ENCODE measurements at regions not wholly inside any gene's neighbourhood (a gene's known extent, or its start where the extent isn't known, plus 50 kb on each side); places are given as distances from the start of the nearest gene placed in this dataset.

DNA sequence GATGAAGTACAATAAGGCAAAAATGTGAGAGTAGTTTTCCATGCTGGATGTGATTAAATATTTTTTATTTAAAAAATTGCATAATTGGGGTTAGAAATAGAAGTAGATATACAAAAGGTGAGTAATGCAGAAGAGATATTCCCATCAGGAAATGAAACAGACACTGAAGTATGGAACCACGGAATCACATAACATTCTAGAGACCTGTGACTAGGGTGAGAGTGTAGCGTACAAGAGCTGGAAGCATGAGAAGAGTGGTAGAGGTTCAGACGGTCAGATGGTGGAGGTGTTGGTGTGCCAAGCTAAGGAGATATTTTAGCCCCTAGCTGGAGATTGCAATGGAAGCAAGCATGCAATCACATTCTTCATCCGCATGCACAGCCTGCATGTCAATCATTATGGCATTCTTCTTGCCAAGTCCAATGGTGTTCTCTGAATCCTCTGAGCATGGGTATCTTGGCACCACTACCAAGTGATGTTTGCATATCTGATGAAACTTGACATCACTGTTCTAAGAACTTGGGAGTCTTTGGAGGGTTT lies 587.8 kb downstream of the PSAT1 start:
- WGBS (ENCODE audit: insufficient coverage) = 100% methylated on average over 3 of the region's 4 CpGs
- no peak overlapping the region for H3K9ac ChIP-seq (ENCODE audit: insufficient read depth, low read length, poor library complexity, severe bottlenecking)
- Mint-ChIP-seq H3K27me3 (ENCODE audit: low read depth in 3 of 3) (peaks cover 0 to 3% (median 2%) of the 10 kb centered on the region in 3 donors), H3K36me3 (no peaks in the 10 kb centered on the region), H3K4me1 (no peaks in the 10 kb centered on the region), H3K4me3 (no peak overlapping the region), H3K27ac (no peak overlapping the region), H3K9me3 (peaks cover 0 to 10% (median 3%) of the 10 kb centered on the region in 7 donors)
- H3K79me2 ChIP-seq (ENCODE audit: insufficient read depth, low read length) = no peaks in the 10 kb centered on the region
- no peaks in the 10 kb centered on the region for H4K20me1 ChIP-seq (ENCODE audit: insufficient read depth, low read length)
- no peak overlapping the region for H3K4me2 ChIP-seq (replicated peaks; ENCODE audit: extremely low read depth, low read length, poor library complexity, severe bottlenecking)
- no peaks in the 10 kb centered on the region for H3K36me3 ChIP-seq (replicated peaks in 1 of 2; ENCODE audit: control insufficient read depth in 1 of 2, insufficient read depth in 2 of 2, low read length in 2 of 2)
- intact Hi-C loops (cut with micrococcal nuclease) = no loop called here
- no peak overlapping the region for H2AFZ ChIP-seq (ENCODE audit: insufficient read depth, low read depth, low read length, poor library complexity, severe bottlenecking)
- no peak overlapping the region for H3K4me3 ChIP-seq (replicated peaks in 1 of 3; ENCODE audit: low read depth in 2 of 3, low read length in 3 of 3)
- TF ChIP-seq, protein P1, sequence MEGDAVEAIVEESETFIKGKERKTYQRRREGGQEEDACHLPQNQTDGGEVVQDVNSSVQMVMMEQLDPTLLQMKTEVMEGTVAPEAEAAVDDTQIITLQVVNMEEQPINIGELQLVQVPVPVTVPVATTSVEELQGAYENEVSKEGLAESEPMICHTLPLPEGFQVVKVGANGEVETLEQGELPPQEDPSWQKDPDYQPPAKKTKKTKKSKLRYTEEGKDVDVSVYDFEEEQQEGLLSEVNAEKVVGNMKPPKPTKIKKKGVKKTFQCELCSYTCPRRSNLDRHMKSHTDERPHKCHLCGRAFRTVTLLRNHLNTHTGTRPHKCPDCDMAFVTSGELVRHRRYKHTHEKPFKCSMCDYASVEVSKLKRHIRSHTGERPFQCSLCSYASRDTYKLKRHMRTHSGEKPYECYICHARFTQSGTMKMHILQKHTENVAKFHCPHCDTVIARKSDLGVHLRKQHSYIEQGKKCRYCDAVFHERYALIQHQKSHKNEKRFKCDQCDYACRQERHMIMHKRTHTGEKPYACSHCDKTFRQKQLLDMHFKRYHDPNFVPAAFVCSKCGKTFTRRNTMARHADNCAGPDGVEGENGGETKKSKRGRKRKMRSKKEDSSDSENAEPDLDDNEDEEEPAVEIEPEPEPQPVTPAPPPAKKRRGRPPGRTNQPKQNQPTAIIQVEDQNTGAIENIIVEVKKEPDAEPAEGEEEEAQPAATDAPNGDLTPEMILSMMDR (IDR thresholded peaks at IDR 0.05) = no peak
- H3K4me1 ChIP-seq (ENCODE audit: control insufficient read depth in 1 of 2, insufficient read depth in 2 of 2, low read length in 2 of 2) = no peaks in the 10 kb centered on the region
- H3K27me3 ChIP-seq (ENCODE audit: control insufficient read depth in 2 of 2, insufficient read depth in 2 of 2, low read length in 2 of 2) = no peaks in the 10 kb centered on the region
- H3K27ac ChIP-seq (ENCODE audit: low read depth in 1 of 2, low read length in 2 of 2) = no peak overlapping the region
- DNase-seq = no peak
- H3K9me3 ChIP-seq (replicated peaks in 1 of 2; ENCODE audit: control insufficient read depth in 1 of 2, insufficient read depth in 1 of 2, low read length in 2 of 2) = no peaks in the 10 kb centered on the region

DNA sequence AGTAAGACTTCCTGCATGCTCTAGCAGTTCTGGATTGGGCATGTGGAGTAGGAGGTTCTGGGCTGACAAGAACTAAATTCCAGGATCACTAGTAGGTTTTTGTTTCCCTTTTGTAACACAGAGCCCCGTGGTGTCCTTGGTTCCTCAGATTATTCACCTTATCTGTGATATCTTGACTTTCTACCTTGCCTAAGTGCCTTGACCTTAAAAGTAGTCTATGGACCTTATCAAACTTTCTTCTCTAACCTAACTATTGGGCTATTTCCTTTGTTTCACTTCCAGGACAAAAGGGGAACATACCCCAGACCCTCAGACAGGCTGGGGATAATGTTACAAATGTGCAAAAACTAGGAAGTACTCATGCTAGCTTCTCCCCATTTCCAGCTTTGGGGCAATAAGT lies 595.3 kb downstream of the PSAT1 start:
- no peak overlapping the region for H3K4me3 Mint-ChIP-seq
- H3K4me2 ChIP-seq (replicated peaks; ENCODE audit: extremely low read depth, low read length, poor library complexity, severe bottlenecking) = no peak overlapping the region
- no peaks in the 10 kb centered on the region for H3K79me2 ChIP-seq (ENCODE audit: insufficient read depth, low read length)
- H4K20me1 ChIP-seq (ENCODE audit: insufficient read depth, low read length) = no peaks in the 10 kb centered on the region
- H3K9me3 Mint-ChIP-seq = peaks cover 4 to 14% (median 6%) of the 10 kb centered on the region in 7 donors
- H3K9me3 ChIP-seq (replicated peaks in 1 of 2; ENCODE audit: control insufficient read depth in 1 of 2, insufficient read depth in 1 of 2, low read length in 2 of 2) = peaks cover 0 to 5% of the 10 kb centered on the region in 2 donors
- H2AFZ ChIP-seq (ENCODE audit: insufficient read depth, low read depth, low read length, poor library complexity, severe bottlenecking) = no peak overlapping the region
- TF ChIP-seq, protein P1 (IDR thresholded peaks at IDR 0.05) = no peak
- intact Hi-C loops (cut with micrococcal nuclease) = no loop called here
- no peaks in the 10 kb centered on the region for H3K36me3 ChIP-seq (replicated peaks in 1 of 2; ENCODE audit: control insufficient read depth in 1 of 2, insufficient read depth in 2 of 2, low read length in 2 of 2)
- DNase-seq = no peak
- no peaks in the 10 kb centered on the region for H3K4me1 ChIP-seq (ENCODE audit: control insufficient read depth in 1 of 2, insufficient read depth in 2 of 2, low read length in 2 of 2)
- H3K4me3 ChIP-seq (replicated peaks in 1 of 3; ENCODE audit: low read depth in 2 of 3, low read length in 3 of 3) = no peak overlapping the region
- no peaks in the 10 kb centered on the region for H3K27me3 ChIP-seq (ENCODE audit: control insufficient read depth in 2 of 2, insufficient read depth in 2 of 2, low read length in 2 of 2)
- no CpG with 5 or more reads among the region's 1 CpG for WGBS (ENCODE audit: insufficient coverage)
- H3K27ac Mint-ChIP-seq = no peak overlapping the region
- no peaks in the 10 kb centered on the region for H3K36me3 Mint-ChIP-seq
- H3K4me1 Mint-ChIP-seq = no peaks in the 10 kb centered on the region
- no peak overlapping the region for H3K9ac ChIP-seq (ENCODE audit: insufficient read depth, low read length, poor library complexity, severe bottlenecking)
- H3K27ac ChIP-seq (ENCODE audit: low read depth in 1 of 2, low read length in 2 of 2) = no peak overlapping the region
- H3K27me3 Mint-ChIP-seq (ENCODE audit: low read depth in 3 of 3) = peaks cover 0 to 2% (median 0%) of the 10 kb centered on the region in 3 donors

Data from CD14-positive monocyte (primary cell).